ENCODE measurements at regions not wholly inside any gene's neighbourhood (a gene's known extent, or its start where the extent isn't known, plus 50 kb on each side); places are given as distances from the start of the nearest gene placed in this dataset.
"Not testable (repeated sequence)": the region's sequence is repeated elsewhere in the genome, so short reads cannot be mapped to it uniquely, and the experiment has no call there.

DNA sequence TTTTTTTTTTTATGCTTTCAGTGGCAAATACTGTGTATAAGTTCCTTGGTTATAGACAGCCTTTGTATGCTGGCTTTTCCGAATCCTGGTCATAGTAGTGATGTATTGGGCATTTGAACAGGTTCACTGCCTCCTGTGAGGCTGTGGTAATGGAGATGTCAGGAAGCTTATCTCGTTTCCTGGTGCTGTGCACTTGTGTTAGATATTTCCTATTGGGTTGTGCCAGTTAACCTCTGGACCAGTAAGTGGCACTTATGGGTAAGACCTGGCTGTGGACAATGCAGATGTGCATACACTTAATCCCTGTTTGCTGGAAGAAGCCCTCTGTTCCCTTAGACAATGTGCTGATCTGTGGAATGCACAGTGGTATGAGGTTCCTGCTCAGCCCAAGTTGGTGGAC is 135.4 kb upstream of the KITLG start:
- TF ChIP-seq, protein P1, sequence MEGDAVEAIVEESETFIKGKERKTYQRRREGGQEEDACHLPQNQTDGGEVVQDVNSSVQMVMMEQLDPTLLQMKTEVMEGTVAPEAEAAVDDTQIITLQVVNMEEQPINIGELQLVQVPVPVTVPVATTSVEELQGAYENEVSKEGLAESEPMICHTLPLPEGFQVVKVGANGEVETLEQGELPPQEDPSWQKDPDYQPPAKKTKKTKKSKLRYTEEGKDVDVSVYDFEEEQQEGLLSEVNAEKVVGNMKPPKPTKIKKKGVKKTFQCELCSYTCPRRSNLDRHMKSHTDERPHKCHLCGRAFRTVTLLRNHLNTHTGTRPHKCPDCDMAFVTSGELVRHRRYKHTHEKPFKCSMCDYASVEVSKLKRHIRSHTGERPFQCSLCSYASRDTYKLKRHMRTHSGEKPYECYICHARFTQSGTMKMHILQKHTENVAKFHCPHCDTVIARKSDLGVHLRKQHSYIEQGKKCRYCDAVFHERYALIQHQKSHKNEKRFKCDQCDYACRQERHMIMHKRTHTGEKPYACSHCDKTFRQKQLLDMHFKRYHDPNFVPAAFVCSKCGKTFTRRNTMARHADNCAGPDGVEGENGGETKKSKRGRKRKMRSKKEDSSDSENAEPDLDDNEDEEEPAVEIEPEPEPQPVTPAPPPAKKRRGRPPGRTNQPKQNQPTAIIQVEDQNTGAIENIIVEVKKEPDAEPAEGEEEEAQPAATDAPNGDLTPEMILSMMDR (IDR thresholded peaks at IDR 0.05; ENCODE audit: insufficient read depth, low read length, poor library complexity, severe bottlenecking): no peak
- DNase-seq (ENCODE audit: extremely low read depth, insufficient read length): no peak
- H3K27me3 ChIP-seq (replicated peaks; ENCODE audit: control insufficient read depth, insufficient read depth, low read length): no peaks in the 10 kb centered on the region

DNA sequence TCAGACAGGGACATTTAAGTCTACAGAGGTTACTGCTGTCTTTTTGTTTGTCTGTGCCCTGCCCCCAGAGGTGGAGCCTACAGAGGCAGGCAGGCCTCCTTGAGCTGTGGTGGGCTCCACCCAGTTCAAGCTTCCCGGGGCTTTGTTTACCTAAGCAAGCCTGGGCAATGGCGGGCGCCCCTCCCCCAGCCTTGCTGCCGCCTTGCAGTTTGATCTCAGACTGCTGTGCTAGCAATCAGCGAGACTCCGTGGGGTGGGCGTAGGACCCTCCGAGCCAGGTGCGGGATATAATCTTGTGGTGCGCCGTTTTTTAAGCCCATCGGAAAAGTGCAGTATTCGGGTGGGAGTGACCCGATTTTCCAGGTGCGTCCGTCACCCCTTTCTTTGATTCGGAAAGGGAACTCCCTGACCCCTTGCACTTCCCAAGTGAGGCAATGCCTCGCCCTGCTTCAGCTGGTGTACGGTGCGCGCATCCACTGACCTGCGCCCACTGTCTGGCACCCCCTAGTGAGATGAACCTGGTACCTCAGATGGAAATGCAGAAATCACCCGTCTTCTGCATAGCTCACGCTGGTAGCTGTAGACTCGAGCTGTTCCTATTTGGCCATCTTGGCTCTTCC is 134.1 kb upstream of the KITLG start:
- not testable (repeated sequence) for DNase-seq (ENCODE audit: extremely low read depth, insufficient read length); H3K36me3 ChIP-seq (ENCODE audit: control insufficient read depth, insufficient read depth, low read length); H3K27me3 ChIP-seq (replicated peaks; ENCODE audit: control insufficient read depth, insufficient read depth, low read length); H3K4me3 ChIP-seq (replicated peaks; ENCODE audit: low read depth, low read length)

More for the DNA sequence above, 135.4 kb upstream of the KITLG start:
- Histone ChIP-seq H3K36me3 (ENCODE audit: control insufficient read depth, insufficient read depth, low read length) (no peaks in the 10 kb centered on the region), H3K4me3 (replicated peaks; ENCODE audit: low read depth, low read length) (no peak overlapping the region)

DNA sequence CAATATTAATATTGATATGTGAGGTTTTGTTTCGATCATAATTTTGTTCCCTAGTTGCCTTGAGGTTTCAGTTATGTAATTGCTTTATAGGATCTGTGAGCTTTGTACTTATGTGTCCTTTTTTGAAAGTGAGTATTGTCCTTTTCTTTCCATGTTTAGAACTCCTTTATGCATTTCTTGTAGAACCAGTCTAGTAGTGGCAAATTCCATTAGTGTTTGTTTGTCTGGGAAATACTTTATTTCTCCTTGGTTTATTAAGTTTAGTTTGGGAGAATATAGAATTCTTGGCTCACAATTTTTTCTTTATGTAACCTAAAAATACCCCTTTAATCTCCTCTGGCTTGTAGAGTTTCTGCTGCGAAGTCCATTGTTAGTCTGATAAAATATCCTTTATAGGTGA is 127.5 kb upstream of the KITLG start:
- H3K36me3 ChIP-seq (ENCODE audit: control insufficient read depth, insufficient read depth, low read length): no peaks in the 10 kb centered on the region
- no peak overlapping the region for H3K4me3 ChIP-seq (replicated peaks; ENCODE audit: low read depth, low read length)
- TF ChIP-seq, protein P1 (IDR thresholded peaks at IDR 0.05; ENCODE audit: insufficient read depth, low read length, poor library complexity, severe bottlenecking): no peak
- H3K27me3 ChIP-seq (replicated peaks; ENCODE audit: control insufficient read depth, insufficient read depth, low read length): no peaks in the 10 kb centered on the region
- DNase-seq (ENCODE audit: extremely low read depth, insufficient read length): no peak

DNA sequence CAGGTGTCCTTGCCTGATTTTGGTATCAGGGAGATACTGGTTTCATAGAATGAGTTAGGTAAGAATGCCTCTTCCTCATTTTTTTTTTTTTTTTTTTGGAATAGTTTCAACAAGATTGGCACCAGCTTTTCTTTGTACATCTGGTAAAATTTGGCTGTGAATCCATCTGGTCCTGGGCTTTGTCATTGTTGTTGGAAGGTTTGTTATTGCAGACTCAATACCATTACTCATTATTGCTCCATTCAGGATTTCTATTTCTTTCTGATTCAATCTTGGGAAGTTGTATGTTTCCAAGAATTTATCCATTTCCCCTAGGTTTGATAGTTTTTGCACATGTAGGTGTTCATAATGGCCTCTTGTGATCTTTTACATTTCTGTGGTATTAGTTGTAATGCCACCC is 126.0 kb upstream of the KITLG start:
- TF ChIP-seq, protein P1 (IDR thresholded peaks at IDR 0.05; ENCODE audit: insufficient read depth, low read length, poor library complexity, severe bottlenecking): no peak
- no peak overlapping the region for H3K4me3 ChIP-seq (replicated peaks; ENCODE audit: low read depth, low read length)
- no peak for DNase-seq (ENCODE audit: extremely low read depth, insufficient read length)
- no peaks in the 10 kb centered on the region for H3K27me3 ChIP-seq (replicated peaks; ENCODE audit: control insufficient read depth, insufficient read depth, low read length)
- no peaks in the 10 kb centered on the region for H3K36me3 ChIP-seq (ENCODE audit: control insufficient read depth, insufficient read depth, low read length)

DNA sequence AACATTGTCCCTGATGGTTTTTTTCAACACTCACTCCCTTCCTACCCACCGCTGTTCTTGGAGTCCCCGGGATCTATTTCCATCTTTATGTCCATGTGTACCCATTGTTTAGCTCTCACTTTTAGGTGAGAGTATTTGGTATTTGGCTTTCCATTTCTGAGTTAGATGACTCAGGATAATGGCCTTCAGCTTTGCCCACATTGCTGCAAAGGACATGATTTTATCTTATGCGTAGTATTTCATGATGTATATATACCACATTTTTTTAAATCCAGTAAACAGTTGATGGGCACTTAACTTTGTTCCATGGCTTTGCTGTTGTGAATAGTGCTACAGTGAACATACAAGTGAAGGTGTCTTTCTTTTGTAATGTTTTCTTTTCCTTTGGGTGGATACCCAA is 123.5 kb upstream of the KITLG start:
- no peaks in the 10 kb centered on the region for H3K36me3 ChIP-seq (ENCODE audit: control insufficient read depth, insufficient read depth, low read length)
- no peak for DNase-seq (ENCODE audit: extremely low read depth, insufficient read length)
- no peaks in the 10 kb centered on the region for H3K27me3 ChIP-seq (replicated peaks; ENCODE audit: control insufficient read depth, insufficient read depth, low read length)
- TF ChIP-seq, protein P1 (IDR thresholded peaks at IDR 0.05; ENCODE audit: insufficient read depth, low read length, poor library complexity, severe bottlenecking): no peak
- H3K4me3 ChIP-seq (replicated peaks; ENCODE audit: low read depth, low read length): no peak overlapping the region

DNA sequence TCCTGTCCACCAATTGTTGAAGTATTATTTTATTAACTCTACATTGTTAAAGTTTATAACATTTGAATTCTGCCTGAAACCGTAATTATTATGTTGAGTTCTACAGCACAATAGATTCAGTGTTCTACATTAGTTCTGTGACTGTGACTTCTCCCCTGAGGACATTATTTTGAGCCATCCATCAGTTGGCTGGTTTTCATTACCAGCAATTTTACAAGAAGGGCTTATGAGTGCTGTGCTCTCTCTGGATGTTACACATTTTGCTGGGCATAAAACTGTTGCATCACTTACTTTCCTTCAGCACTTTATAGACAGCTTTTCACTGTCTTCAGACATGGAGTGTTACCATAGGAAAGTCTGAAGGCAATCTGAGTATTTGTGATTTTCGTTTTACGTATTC is 118.2 kb upstream of the KITLG start:
- TF ChIP-seq, protein P1 (IDR thresholded peaks at IDR 0.05; ENCODE audit: insufficient read depth, low read length, poor library complexity, severe bottlenecking): no peak

More for the DNA sequence above, 118.2 kb upstream of the KITLG start:
- DNase-seq (ENCODE audit: extremely low read depth, insufficient read length): no peak
- Histone ChIP-seq H3K27me3 (replicated peaks; ENCODE audit: control insufficient read depth, insufficient read depth, low read length) (no peaks in the 10 kb centered on the region), H3K36me3 (ENCODE audit: control insufficient read depth, insufficient read depth, low read length) (no peaks in the 10 kb centered on the region), H3K4me3 (replicated peaks; ENCODE audit: low read depth, low read length) (no peak overlapping the region)

Data from GM06990 (cell line).